GM23248 (cell line): ENCODE measurements at regions not wholly inside any gene's neighbourhood (a gene's known extent, or its start where the extent isn't known, plus 50 kb on each side); places are given as distances from the start of the nearest gene placed in this dataset.

ENCODE experiments used
- EZH2 ChIP-seq: fragments of 200-600 bp; sonication (generic); IDR thresholded peaks from 2 replicates; pipeline ENCODE4 v1.6.1; 2018; ENCODE audit warnings: antibody characterized with exemption, mild to moderate bottlenecking; ENCODE audit not compliant: insufficient read depth, poor library complexity, severe bottlenecking
- EZH2phosphoT487 ChIP-seq: fragments of 200-600 bp; sonication (generic); IDR thresholded peaks from 2 replicates; pipeline ENCODE4 v1.6.1; 2018; ENCODE audit warnings: antibody characterized with exemption, moderate library complexity, mild to moderate bottlenecking, low read depth; ENCODE audit not compliant: insufficient read depth

DNA sequence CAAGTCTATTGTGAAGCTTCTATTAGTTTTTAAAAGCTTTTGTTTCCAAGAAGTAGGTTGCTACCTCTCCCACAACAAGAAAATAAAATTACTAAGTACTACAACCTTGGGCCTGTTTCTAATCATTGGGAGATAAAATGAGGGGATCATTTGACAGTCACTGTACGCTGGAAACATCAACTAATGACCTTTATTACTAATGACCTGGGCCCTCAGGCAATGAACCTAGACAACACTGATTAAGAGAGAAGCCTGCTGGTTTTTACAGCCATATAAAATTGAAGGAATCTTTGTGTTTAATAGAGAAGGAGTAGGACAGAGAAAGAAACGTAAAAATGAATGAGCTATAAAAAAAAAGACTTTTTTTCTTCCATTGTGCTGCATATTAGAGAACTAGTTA is 1000.9 kb downstream of the STPG2 start:
- TF ChIP-seq EZH2phosphoT487, result no peak
- TF ChIP-seq EZH2, result no peak
